ENCODE measurements at regions not wholly inside any gene's neighbourhood (a gene's known extent, or its start where the extent isn't known, plus 50 kb on each side); places are given as distances from the start of the nearest gene placed in this dataset.

- TF ChIP-seq CTCF (IDR thresholded peaks at IDR 0.05; ENCODE audit: poor library complexity, severe bottlenecking) (no peak), RAD21 (conservative IDR thresholded peaks at IDR 0.05) (no peak), POLR2AphosphoS5 (IDR thresholded peaks at IDR 0.05) (no peak), EZH2 (IDR thresholded peaks at IDR 0.05; ENCODE audit: borderline replicate concordance, insufficient read depth, low read length, poor library complexity, severe bottlenecking) (no peak)
Observed at GRCh38 chr12:127079636-127080035, 1187.3 kb upstream of the TMEM132C start.
